H1 (cell line): ENCODE measurements at regions not wholly inside any gene's neighbourhood (a gene's known extent, or its start where the extent isn't known, plus 50 kb on each side); places are given as distances from the start of the nearest gene placed in this dataset.

Source experiments
- CTCF ChIA-PET: fragments of 300-600 bp; sonication (Branson Sonifier 250); formaldehyde crosslinking; loops from one replicate; lab custom pipeline; 2021; ENCODE audit not compliant: partially characterized antibody; lab: Charles Lee
- POLR2A ChIA-PET: fragments of 300-600 bp; sonication (Branson Sonifier 250); formaldehyde crosslinking; loops from one replicate; lab custom pipeline; 2021; ENCODE audit warnings: inconsistent platforms; ENCODE audit not compliant: partially characterized antibody; lab: Charles Lee
- DNase-seq, 2 experiments: peaks; one replicate each; pipeline versions ENCODE4 v3.0.0 to v3.0.0-alpha.2; 2010 to 2022; ENCODE audit warnings: low spot score in 2 of 2, low read depth in 1 of 2, mixed read lengths in 1 of 2
- FAIRE-seq: peaks from 2 replicates; lab custom pipeline; 2011; peaks lifted over from hg19 to GRCh38; lab: Jason Lieb, UNC
- H2AFZ ChIP-seq: 2 replicates; pipeline ENCODE4 v1.8.1; 2012; ENCODE audit warnings: low read length, inconsistent platforms
- H2AK5ac ChIP-seq: 2 replicates; pipeline ENCODE4 v1.6.1; 2013; ENCODE audit warnings: low read depth, low read length
- H2BK120ac ChIP-seq: replicated peaks from 2 replicates; pipeline ENCODE3; 2013; ENCODE audit warnings: low read depth, low read length, inconsistent platforms
- H2BK12ac ChIP-seq: 2 replicates; pipeline ENCODE4 v1.6.1; 2013; ENCODE audit warnings: low read depth, low read length
- H2BK15ac ChIP-seq: 2 replicates; pipeline ENCODE4 v1.6.1; 2013; ENCODE audit warnings: low read length
- H2BK20ac ChIP-seq: 2 replicates; pipeline ENCODE4 v1.6.1; 2013; ENCODE audit warnings: low read length
- H2BK5ac ChIP-seq: 2 replicates; pipeline ENCODE4 v1.6.1; 2013; ENCODE audit warnings: low read depth, low read length
- H3K14ac ChIP-seq: 2 replicates; pipeline ENCODE4 v1.6.1; 2013; ENCODE audit warnings: inconsistent platforms; ENCODE audit not compliant: insufficient read length
- H3K18ac ChIP-seq: 2 replicates; pipeline ENCODE4 v1.6.1; 2013; ENCODE audit warnings: low read length; ENCODE audit errors: extremely low read depth
- H3K23ac ChIP-seq: 2 replicates; pipeline ENCODE4 v1.6.1; 2013; ENCODE audit warnings: inconsistent platforms; ENCODE audit not compliant: insufficient read length
- H3K23me2 ChIP-seq: 2 replicates; pipeline ENCODE4 v1.6.1; 2013; ENCODE audit warnings: low read depth, low read length
- H3K27ac ChIP-seq: 2 replicates; pipeline ENCODE4 v1.6.1; 2011; ENCODE audit warnings: low read depth, low read length, inconsistent platforms
- H3K27me3 ChIP-seq, 4 experiments: replicated peaks in 1 of 4; 1 replicate in 1 of 4; 2 replicates in 3 of 4; pipeline versions ENCODE4 v1.6.1 to v1.8.1; 2011 to 2013; ENCODE audit warnings: low read length in 3 of 4, mild to moderate bottlenecking in 3 of 4, inconsistent platforms in 2 of 4, mixed read lengths in 2 of 4, moderate library complexity in 1 of 4; ENCODE audit not compliant: control insufficient read depth in 3 of 4, insufficient read depth in 3 of 4; ENCODE audit errors: extremely low read depth in 1 of 4
- H3K36me3 ChIP-seq, 4 experiments: 2 replicates each; pipeline versions ENCODE4 v1.6.1 to v1.8.1; 2011 to 2013; ENCODE audit warnings: mild to moderate bottlenecking in 4 of 4, low read length in 3 of 4, moderate library complexity in 2 of 4, control low read depth in 1 of 4, inconsistent platforms in 1 of 4; ENCODE audit not compliant: insufficient read depth in 4 of 4, control insufficient read depth in 2 of 4
- H3K4ac ChIP-seq: replicated peaks from 2 replicates; pipeline ENCODE3; 2013; ENCODE audit warnings: low read length, low read depth, mixed read lengths, inconsistent platforms; ENCODE audit not compliant: insufficient read length
- H3K4me1 ChIP-seq, 4 experiments: replicated peaks in 1 of 4; 1 replicate in 1 of 4; 2 replicates in 3 of 4; pipeline versions ENCODE4 v1.6.1 to v1.8.1; 2011 to 2013; ENCODE audit warnings: low read length in 3 of 4, inconsistent platforms in 2 of 4, mixed read lengths in 1 of 4; ENCODE audit not compliant: insufficient read depth in 4 of 4, control insufficient read depth in 3 of 4
- H3K4me2 ChIP-seq, 2 experiments: 2 replicates each; pipeline versions ENCODE4 v1.6.1 to v1.8.1; 2011 to 2013; ENCODE audit warnings: low read depth in 2 of 2, low read length in 2 of 2, control low read depth in 1 of 2, inconsistent platforms in 1 of 2, mild to moderate bottlenecking in 1 of 2; ENCODE audit not compliant: insufficient read depth in 1 of 2
- H3K4me3 ChIP-seq, 4 experiments: fragments of 200-600, 300-600 bp in 1 of 4; sonication (generic), shearing (Covaris generic), sonication (Bioruptor Twin) in 1 of 4; 2 replicates each; pipeline versions ENCODE4 v1.5.1 to v1.8.1; 2011 to 2016; ENCODE audit warnings: low read length in 4 of 4, low read depth in 3 of 4, control low read depth in 2 of 4, inconsistent platforms in 2 of 4, mild to moderate bottlenecking in 2 of 4, mixed read lengths in 1 of 4, moderate library complexity in 1 of 4; ENCODE audit not compliant: insufficient read depth in 2 of 4; ENCODE audit errors: extremely low read depth in 1 of 4
- H3K56ac ChIP-seq: replicated peaks from 2 replicates; pipeline ENCODE3; 2013; ENCODE audit warnings: low read depth, mild to moderate bottlenecking, mixed read lengths, low read length, inconsistent platforms; ENCODE audit not compliant: insufficient read length
- H3K79me1 ChIP-seq: 2 replicates; pipeline ENCODE4 v1.6.1; 2013; ENCODE audit warnings: low read depth, low read length, control low read depth
- H3K79me2 ChIP-seq, 2 experiments: 2 replicates each; pipeline versions ENCODE4 v1.6.1 to v1.8.1; 2012 to 2013; ENCODE audit warnings: low read length in 2 of 2, mild to moderate bottlenecking in 2 of 2, inconsistent platforms in 1 of 2; ENCODE audit not compliant: insufficient read depth in 2 of 2, control insufficient read depth in 1 of 2
- H3K9ac ChIP-seq, 4 experiments: replicated peaks in 1 of 4; 1 replicate in 1 of 4; 2 replicates in 3 of 4; pipeline versions ENCODE4 v1.6.1 to v1.8.1; 2011 to 2013; ENCODE audit warnings: low read depth in 3 of 4, low read length in 3 of 4, control low read depth in 2 of 4, mild to moderate bottlenecking in 2 of 4, moderate library complexity in 2 of 4, inconsistent platforms in 1 of 4; ENCODE audit errors: extremely low read depth in 1 of 4
- H3K9me3 ChIP-seq, 2 experiments: 2 replicates each; pipeline versions ENCODE4 v1.6.1 to v1.8.1; 2012 to 2013; ENCODE audit warnings: mild to moderate bottlenecking in 2 of 2, moderate library complexity in 2 of 2, control low read depth in 1 of 2, inconsistent platforms in 1 of 2, low read depth in 1 of 2, low read length in 1 of 2, mixed read lengths in 1 of 2; ENCODE audit not compliant: insufficient read depth in 2 of 2
- H4K20me1 ChIP-seq, 2 experiments: replicated peaks in 1 of 2; 2 replicates each; pipeline versions ENCODE3 to v1.8.1; 2011 to 2013; ENCODE audit warnings: inconsistent platforms in 2 of 2, low read length in 2 of 2, mild to moderate bottlenecking in 1 of 2; ENCODE audit not compliant: insufficient read depth in 2 of 2, control insufficient read depth in 1 of 2
- H4K5ac ChIP-seq: 2 replicates; pipeline ENCODE4 v1.6.1; 2013; ENCODE audit warnings: low read length, low read depth, mixed read lengths, inconsistent platforms; ENCODE audit not compliant: insufficient read length
- H4K8ac ChIP-seq: 2 replicates; pipeline ENCODE4 v1.8.0; 2013; ENCODE audit warnings: mild to moderate bottlenecking, moderate library complexity, low read length, inconsistent platforms; ENCODE audit not compliant: insufficient read depth; ENCODE audit errors: extremely low read depth
- H4K91ac ChIP-seq: replicated peaks from 2 replicates; pipeline ENCODE3; 2013; ENCODE audit warnings: low read length, mixed read lengths, inconsistent platforms; ENCODE audit not compliant: insufficient read length
- BRCA1 ChIP-seq: IDR thresholded peaks from 2 replicates; pipeline ENCODE4 v1.6.1; 2012; ENCODE audit warnings: low read depth, low read length, improper control_type of control experiment
- SIN3A ChIP-seq, 2 experiments: IDR thresholded peaks in 1 of 2; conservative IDR thresholded peaks in 1 of 2; 2 replicates each; pipeline ENCODE4 v1.6.1; 2011 to 2012; ENCODE audit warnings: low read length in 2 of 2, improper control_type of control experiment in 1 of 2, low read depth in 1 of 2, mild to moderate bottlenecking in 1 of 2
- TBP ChIP-seq: IDR thresholded peaks from 2 replicates; pipeline ENCODE4 v1.6.1; 2011; ENCODE audit warnings: low read depth, low read length, improper control_type of control experiment
- WGBS, 2 experiments: shearing (Covaris generic) in 1 of 2; methylation state at CpG; one replicate each; pipeline versions ENCODE4 v1.1.6 to v1.1.7; 2013 to 2015; ENCODE audit warnings: low lambda C conversion rate in 2 of 2, mixed read lengths in 2 of 2, inconsistent platforms in 1 of 2, low coverage in 1 of 2, missing lambda C conversion rate in 1 of 2; ENCODE audit not compliant: insufficient replicate concordance in 2 of 2, insufficient coverage in 1 of 2, insufficient read length in 1 of 2; ENCODE audit errors: extremely low coverage in 1 of 2, missing lambda C conversion rate in 1 of 2; 5-methylcytosine and 5-hydroxymethylcytosine counted together
- TF ChIP-seq, protein P1 (sequence below): IDR thresholded peaks from 2 replicates; pipeline ENCODE4 v1.6.1; 2012; ENCODE audit warnings: inconsistent platforms

DNA sequence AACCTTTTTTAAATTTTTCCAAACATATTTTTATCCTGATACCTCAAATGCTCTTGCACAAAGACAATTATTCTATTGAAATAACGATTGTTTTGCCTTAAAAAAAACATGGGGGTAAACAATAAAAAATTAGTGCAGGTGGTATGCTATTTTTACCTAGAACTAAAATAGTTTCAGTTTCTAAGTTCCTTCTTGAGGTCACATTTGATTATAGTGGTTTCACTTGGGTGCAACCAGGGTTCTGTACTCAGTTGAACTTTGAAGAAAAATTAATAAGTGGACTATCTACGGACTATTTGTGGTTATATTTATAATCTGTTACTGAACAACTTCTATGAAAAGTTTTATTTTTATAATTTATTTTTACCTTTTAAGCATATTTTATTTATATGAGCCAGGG is 387.1 kb upstream of the IZUMO3 start:
- Histone ChIP-seq H3K79me1 (no peaks in the 10 kb centered on the region), H3K14ac (no peak overlapping the region), H3K27ac (no peak overlapping the region), H3K4ac (no peak overlapping the region), H2BK15ac (no peak overlapping the region), H3K23me2 (no peaks in the 10 kb centered on the region), H3K4me2 (no peak overlapping the region), H4K5ac (no peak overlapping the region), H2AFZ (no peak overlapping the region), H3K9ac (no peak overlapping the region), H3K23ac (no peak overlapping the region), H2BK12ac (no peak overlapping the region), H3K4me1 (peaks cover 0 to 3% (median 1%) of the 10 kb centered on the region in 4 experiments; a peak in 1 of 7 replicates), H3K9me3 (no peaks in the 10 kb centered on the region), H3K18ac (no peak overlapping the region), H4K8ac (no peak overlapping the region), H2BK5ac (no peak overlapping the region), H2AK5ac (no peak overlapping the region), H2BK120ac (no peak overlapping the region), H4K91ac (no peak overlapping the region), H2BK20ac (no peak overlapping the region), H3K36me3 (no peaks in the 10 kb centered on the region), H3K56ac (no peak overlapping the region), H4K20me1 (no peaks in the 10 kb centered on the region), H3K4me3 (no peak overlapping the region), H3K27me3 (no peaks in the 10 kb centered on the region), H3K79me2 (no peaks in the 10 kb centered on the region)
- TF ChIP-seq, protein P1, sequence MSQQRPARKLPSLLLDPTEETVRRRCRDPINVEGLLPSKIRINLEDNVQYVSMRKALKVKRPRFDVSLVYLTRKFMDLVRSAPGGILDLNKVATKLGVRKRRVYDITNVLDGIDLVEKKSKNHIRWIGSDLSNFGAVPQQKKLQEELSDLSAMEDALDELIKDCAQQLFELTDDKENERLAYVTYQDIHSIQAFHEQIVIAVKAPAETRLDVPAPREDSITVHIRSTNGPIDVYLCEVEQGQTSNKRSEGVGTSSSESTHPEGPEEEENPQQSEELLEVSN: no peak
- TF ChIP-seq SIN3A (conservative IDR thresholded peaks at IDR 0.05 in 1 of 2, IDR thresholded peaks at IDR 0.05 in 1 of 2; ENCODE audit: low read depth in 1 of 2, low read length in 2 of 2) (no peak), TBP (no peak), BRCA1 (no peak)
- DNase-seq (no peak), FAIRE-seq (no peak)
- ChIA-PET POLR2A (no interaction called here), CTCF (no interaction called here)
- 96% methylated on average over 2 of the region's 2 CpGs; no CpG with 5 or more reads in 1 of the 2 experiments for WGBS, 2 experiments
